Peyer's patch (tissue), 4 donors: ENCODE measurements at regions not wholly inside any gene's neighbourhood (a gene's known extent, or its start where the extent isn't known, plus 50 kb on each side); places are given as distances from the start of the nearest gene placed in this dataset.

Source experiments
- DNase-seq, 3 donors: peaks; one replicate each; pipeline ENCODE4 v3.0.0-alpha.2; 2017 to 2019
- H3K27ac ChIP-seq, 4 donors: fragments of 200-600 bp; sonication (generic); one replicate each; pipeline ENCODE4 v1.5.1; 2016 to 2019
- H3K27me3 ChIP-seq, 2 donors: fragments of 200-600 bp; sonication (generic); one replicate each; pipeline ENCODE4 v1.5.1; 2019
- H3K36me3 ChIP-seq, 3 donors: fragments of 200-600 bp; sonication (generic); one replicate each; pipeline ENCODE4 v1.5.1; 2016 to 2019
- H3K4me1 ChIP-seq, 4 donors: fragments of 200-600 bp; sonication (generic); one replicate each; pipeline ENCODE4 v1.5.1; 2016 to 2019
- H3K4me3 ChIP-seq, 4 donors: fragments of 200-600 bp; sonication (generic); 1 replicate in 3 of 4; 2 replicates in 1 of 4; pipeline ENCODE4 v1.5.1; 2016 to 2019; ENCODE audit warnings: mild to moderate bottlenecking in 1 of 4
- H3K9me3 ChIP-seq, 4 donors: fragments of 200-600 bp; sonication (generic); one replicate each; pipeline ENCODE4 v1.5.1; 2016 to 2019; ENCODE audit warnings: mild to moderate bottlenecking in 1 of 4
- POLR2A ChIP-seq, 2 donors: fragments of 450-650 bp; IDR thresholded peaks; one replicate each; pipeline ENCODE4 v1.5.1; 2017; ENCODE audit warnings: antibody characterized with exemption in 2 of 2, mild to moderate bottlenecking in 2 of 2, moderate library complexity in 2 of 2
- TF ChIP-seq, protein P1 (sequence below), 6 experiments: fragments of 450-650 bp in 4 of 6; fragments of 200-600 bp in 2 of 6; sonication (generic) in 1 of 6; IDR thresholded peaks; one replicate each; pipeline ENCODE4 v1.5.1; 2017 to 2019; ENCODE audit warnings: antibody characterized with exemption in 6 of 6, mild to moderate bottlenecking in 3 of 6, moderate library complexity in 1 of 6

GRCh38 chr3:182527745-182528144, 265.6 kb upstream of the ATP11B start:
- H3K9me3 ChIP-seq: no peaks in the 10 kb centered on the region
- no peaks in the 10 kb centered on the region for H3K27me3 ChIP-seq
- no peak for DNase-seq
- H3K27ac ChIP-seq: no peak overlapping the region
- no peak for TF ChIP-seq POLR2A (IDR thresholded peaks at IDR 0.05)
- TF ChIP-seq, protein P1, sequence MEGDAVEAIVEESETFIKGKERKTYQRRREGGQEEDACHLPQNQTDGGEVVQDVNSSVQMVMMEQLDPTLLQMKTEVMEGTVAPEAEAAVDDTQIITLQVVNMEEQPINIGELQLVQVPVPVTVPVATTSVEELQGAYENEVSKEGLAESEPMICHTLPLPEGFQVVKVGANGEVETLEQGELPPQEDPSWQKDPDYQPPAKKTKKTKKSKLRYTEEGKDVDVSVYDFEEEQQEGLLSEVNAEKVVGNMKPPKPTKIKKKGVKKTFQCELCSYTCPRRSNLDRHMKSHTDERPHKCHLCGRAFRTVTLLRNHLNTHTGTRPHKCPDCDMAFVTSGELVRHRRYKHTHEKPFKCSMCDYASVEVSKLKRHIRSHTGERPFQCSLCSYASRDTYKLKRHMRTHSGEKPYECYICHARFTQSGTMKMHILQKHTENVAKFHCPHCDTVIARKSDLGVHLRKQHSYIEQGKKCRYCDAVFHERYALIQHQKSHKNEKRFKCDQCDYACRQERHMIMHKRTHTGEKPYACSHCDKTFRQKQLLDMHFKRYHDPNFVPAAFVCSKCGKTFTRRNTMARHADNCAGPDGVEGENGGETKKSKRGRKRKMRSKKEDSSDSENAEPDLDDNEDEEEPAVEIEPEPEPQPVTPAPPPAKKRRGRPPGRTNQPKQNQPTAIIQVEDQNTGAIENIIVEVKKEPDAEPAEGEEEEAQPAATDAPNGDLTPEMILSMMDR (IDR thresholded peaks at IDR 0.05): no peak
- peaks cover 0 to 4% (median 0%) of the 10 kb centered on the region in 4 donors for H3K4me1 ChIP-seq
- no peak overlapping the region for H3K4me3 ChIP-seq
- H3K36me3 ChIP-seq: no peaks in the 10 kb centered on the region

DNA sequence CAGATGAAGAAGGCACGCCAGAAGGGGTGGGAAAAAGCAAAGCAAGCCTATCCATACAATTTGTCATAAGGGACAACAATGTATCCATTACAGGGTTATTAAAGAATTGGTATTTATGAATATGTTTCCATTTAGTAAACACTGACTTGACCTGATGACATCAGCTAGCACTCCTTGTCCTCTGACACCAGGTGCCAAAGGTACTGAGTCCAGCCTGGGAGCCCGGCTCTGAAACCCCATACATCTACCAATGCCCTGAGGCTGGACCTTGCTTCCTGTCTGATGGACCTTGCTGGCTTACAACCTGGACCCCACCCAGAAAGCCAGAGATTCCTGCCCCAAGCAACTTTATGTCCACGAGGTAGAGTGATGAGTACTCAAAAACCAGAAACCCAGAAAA, 263.0 kb upstream of the ATP11B start:
- Histone ChIP-seq H3K36me3 (no peaks in the 10 kb centered on the region), H3K27me3 (no peaks in the 10 kb centered on the region), H3K9me3 (no peaks in the 10 kb centered on the region), H3K27ac (no peak overlapping the region), H3K4me1 (peaks cover 0 to 4% (median 0%) of the 10 kb centered on the region in 4 donors), H3K4me3 (no peak overlapping the region)
- peak in 2 of 3 donors; percentile 55 to 72 for DNase-seq
- no peak for TF ChIP-seq POLR2A (IDR thresholded peaks at IDR 0.05)
- TF ChIP-seq, protein P1 (IDR thresholded peaks at IDR 0.05): no peak

DNA sequence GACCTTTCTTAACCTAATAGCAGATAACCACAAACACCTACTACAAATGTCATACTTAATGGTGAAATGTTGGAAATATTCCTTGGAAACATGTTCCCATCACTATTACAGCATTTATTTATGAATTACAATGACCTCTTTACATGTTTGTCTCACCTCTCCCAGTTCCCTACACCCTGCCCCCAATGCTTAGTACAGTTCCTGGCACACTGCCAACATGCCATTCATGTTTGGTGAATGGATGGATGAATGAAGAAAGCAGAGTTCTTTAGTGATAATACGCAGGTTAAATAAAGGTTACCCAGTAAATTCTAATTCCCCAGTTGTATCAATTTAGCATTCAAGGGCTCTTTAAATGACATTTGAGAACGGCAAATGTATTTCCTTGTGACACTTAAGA, 259.9 kb upstream of the ATP11B start:
- H3K36me3 ChIP-seq: no peaks in the 10 kb centered on the region
- no peak for DNase-seq
- H3K4me3 ChIP-seq: no peak overlapping the region
- no peaks in the 10 kb centered on the region for H3K9me3 ChIP-seq
- TF ChIP-seq POLR2A (IDR thresholded peaks at IDR 0.05): no peak
- H3K27me3 ChIP-seq: no peaks in the 10 kb centered on the region
- no peak overlapping the region for H3K27ac ChIP-seq
- no peaks in the 10 kb centered on the region for H3K4me1 ChIP-seq

DNA sequence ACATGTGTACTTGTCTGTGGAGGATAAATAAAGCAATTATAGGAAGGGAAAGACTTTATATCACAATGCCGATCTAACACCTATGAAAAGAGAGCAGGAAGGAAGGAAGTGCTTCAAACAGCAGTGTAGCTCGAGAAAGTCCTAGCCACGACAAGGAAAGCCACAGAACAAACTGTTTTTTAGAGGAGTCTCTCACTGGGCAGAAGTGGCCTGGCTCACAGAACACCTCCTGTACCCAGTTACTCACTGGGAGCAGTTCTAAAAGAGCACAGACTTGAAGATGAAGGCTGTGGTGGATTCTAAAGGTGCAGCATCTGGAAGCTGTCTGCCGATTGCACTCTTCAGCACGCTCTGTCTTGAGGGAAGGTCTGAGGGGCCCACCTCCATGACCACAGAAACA, 248.8 kb upstream of the ATP11B start:
- H3K4me3 ChIP-seq: no peak overlapping the region
- H3K27ac ChIP-seq: no peak overlapping the region
- no peak for TF ChIP-seq POLR2A (IDR thresholded peaks at IDR 0.05)
- TF ChIP-seq, protein P1 (IDR thresholded peaks at IDR 0.05): no peak
- no peaks in the 10 kb centered on the region for H3K4me1 ChIP-seq
- H3K36me3 ChIP-seq: no peaks in the 10 kb centered on the region
- no peaks in the 10 kb centered on the region for H3K9me3 ChIP-seq
- no peak for DNase-seq
- no peaks in the 10 kb centered on the region for H3K27me3 ChIP-seq

GRCh38 chr3:182562274-182562673, 231.0 kb upstream of the ATP11B start:
- Histone ChIP-seq H3K36me3 (no peaks in the 10 kb centered on the region), H3K27ac (no peak overlapping the region), H3K4me3 (no peak overlapping the region), H3K27me3 (no peaks in the 10 kb centered on the region), H3K9me3 (no peaks in the 10 kb centered on the region), H3K4me1 (no peaks in the 10 kb centered on the region)
- DNase-seq: no peak
- TF ChIP-seq POLR2A (IDR thresholded peaks at IDR 0.05): no peak
- TF ChIP-seq, protein P1 (IDR thresholded peaks at IDR 0.05): no peak

DNA sequence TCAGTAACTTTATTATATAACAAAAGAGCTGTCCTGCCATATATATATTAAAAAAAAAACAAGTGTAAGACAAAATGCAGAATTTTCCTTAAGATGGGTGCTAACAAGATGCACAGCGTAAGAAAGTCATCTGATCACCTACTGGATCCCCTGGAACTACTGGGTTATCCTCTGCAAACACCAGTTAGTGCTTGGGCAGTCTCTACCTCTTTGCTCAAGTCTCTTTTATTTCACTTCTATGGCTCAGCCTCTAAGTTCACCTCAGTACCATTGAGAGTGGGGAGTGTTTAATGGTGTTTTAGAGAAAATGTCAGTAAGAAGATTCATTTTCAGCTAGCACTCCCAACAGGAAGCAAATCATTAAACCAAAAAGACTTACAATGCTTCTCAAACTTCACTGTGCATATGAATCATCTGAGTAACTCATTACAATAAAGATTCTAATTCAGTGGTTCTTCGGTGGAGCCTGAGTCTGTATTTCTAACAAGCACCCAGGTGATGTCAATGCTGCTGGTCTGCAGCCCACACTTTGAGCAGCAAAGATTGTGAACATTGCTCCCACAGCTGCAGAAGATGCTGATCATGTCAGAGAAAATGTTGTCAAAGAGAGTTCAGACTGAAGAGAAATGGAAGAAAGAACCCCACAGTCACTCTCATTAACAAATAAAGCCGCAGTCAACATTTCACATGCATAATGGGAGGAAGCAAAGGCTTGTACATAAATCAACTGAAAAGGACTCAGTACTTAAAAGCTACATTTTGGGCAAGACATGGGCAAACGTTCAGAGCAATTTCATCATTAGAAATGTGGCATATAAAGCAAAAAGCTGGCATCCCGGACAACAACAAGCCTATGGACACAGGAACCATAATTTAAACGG, 227.1 kb upstream of the ATP11B start:
- H3K36me3 ChIP-seq: no peaks in the 10 kb centered on the region
- H3K4me3 ChIP-seq: no peak overlapping the region
- no peak for DNase-seq
- H3K4me1 ChIP-seq: no peaks in the 10 kb centered on the region
- TF ChIP-seq, protein P1 (IDR thresholded peaks at IDR 0.05): no peak
- TF ChIP-seq POLR2A (IDR thresholded peaks at IDR 0.05): no peak
- no peak overlapping the region for H3K27ac ChIP-seq
- no peaks in the 10 kb centered on the region for H3K27me3 ChIP-seq
- no peaks in the 10 kb centered on the region for H3K9me3 ChIP-seq
